HT-29 (cell line): ENCODE measurements at regions not wholly inside any gene's neighbourhood (a gene's known extent, or its start where the extent isn't known, plus 50 kb on each side); places are given as distances from the start of the nearest gene placed in this dataset.

Experiments used
- DNase-seq: peaks from one replicate; pipeline ENCODE4 v3.0.0-alpha.2; 2015; ENCODE audit warnings: low spot score

DNA sequence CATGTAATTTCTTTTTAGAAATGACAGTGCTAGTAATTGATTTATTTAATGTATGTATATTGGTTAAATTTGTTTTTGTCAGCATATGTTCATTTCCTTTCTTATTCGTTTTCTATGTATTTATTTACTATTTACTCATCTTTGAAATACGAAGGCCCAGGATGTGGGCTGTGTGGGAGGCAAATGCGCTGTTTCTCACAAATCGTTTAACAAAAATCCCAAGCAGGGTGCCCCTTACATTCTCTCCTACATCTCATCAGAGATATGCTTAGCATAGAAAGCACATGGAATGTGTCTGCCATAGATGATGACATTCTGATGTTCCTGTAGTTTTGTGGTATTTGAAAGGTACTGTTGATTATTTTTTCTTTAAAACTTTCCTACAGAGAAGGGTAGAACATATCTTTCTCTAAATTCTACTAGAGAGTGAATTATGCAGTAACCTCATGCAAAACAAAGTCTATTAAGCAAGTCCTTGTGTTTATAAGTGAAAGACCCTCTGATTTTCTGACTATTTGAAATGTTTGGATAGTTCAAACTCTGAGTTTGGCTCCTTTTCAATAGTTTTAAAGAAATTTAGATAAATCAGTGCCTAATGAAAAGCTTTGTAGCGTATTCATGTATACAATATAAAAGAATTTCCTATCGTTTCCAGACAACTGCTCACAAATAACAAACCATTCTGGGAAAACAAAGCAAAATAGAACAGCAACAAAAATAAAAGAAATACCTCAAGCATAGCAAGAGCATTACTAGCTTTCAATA, 111.1 kb upstream of the VGLL3 start:
- DNase-seq = no peak

GRCh38 chr3:87097733-87098132, 106.8 kb upstream of the VGLL3 start:
- peak; percentile 2 for DNase-seq

GRCh38 chr3:87090631-87091030, 99.7 kb upstream of the VGLL3 start:
- no peak for DNase-seq

GRCh38 chr3:87088993-87089841, 98.3 kb upstream of the VGLL3 start:
- DNase-seq = no peak

GRCh38 chr3:87088430-87088992, 97.6 kb upstream of the VGLL3 start:
- no peak for DNase-seq

DNA sequence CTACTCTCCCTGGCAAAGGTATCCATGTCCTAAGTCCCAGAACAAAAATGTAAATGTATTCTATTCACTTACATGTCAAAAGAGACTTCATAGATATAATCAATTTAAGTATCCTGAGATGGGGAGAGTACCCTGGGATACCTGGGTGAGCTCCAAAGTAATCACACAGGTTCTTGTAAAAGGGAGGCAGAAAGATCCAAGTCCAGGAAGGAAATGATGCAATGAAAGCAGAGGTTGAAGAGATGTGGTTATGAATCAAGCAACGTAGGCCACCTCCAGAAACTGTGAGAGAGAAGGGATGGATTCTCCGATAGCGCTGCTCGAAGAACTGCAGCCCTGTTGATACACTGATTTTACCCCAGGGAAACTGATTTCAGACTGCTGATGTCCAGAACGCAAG, 93.9 kb upstream of the VGLL3 start:
- DNase-seq = no peak

- DNase-seq = peak; percentile 41
These were observed 92.0 kb upstream of the VGLL3 start for GRCh38 chr3:87082796-87083440.

DNA sequence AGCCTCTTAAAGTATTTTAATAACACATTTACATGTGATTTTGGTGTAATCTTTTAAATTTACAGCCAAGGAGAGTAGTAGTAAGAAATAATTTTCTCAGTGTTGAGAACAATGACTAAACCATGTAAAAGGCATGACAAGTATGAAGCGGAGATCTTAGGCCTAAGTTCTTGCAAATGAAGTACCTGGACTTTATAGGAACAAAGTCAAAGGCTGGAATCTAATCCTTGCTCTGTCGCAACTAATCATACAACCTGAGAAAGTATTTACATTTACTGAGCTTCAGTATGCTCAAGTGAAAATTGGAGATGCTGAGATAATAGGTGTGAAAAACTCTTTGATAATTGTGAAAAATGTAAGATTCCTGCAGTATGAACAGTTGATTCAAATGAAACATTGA, 86.4 kb upstream of the VGLL3 start:
- no peak for DNase-seq

DNA sequence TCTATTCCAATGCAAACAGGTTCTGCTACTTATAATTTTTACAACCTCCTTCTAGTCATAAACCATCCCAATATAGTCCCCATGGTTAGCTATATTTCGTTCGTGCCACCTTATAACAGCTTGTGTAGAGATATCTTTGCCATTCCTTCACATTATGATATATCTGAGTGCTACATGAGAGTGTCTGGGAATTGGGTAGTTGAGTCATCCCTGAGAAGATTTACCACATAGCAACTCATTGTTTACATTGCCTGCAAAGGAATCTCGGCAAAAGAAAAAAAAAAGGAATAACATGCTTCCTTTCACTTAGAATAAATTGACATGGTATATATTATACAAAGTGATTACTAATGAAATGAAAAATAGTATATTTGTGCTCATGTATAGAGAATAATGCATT, 86.0 kb upstream of the VGLL3 start:
- DNase-seq = no peak

- no peak for DNase-seq
These were observed 82.7 kb upstream of the VGLL3 start for GRCh38 chr3:87073496-87074145.

DNA sequence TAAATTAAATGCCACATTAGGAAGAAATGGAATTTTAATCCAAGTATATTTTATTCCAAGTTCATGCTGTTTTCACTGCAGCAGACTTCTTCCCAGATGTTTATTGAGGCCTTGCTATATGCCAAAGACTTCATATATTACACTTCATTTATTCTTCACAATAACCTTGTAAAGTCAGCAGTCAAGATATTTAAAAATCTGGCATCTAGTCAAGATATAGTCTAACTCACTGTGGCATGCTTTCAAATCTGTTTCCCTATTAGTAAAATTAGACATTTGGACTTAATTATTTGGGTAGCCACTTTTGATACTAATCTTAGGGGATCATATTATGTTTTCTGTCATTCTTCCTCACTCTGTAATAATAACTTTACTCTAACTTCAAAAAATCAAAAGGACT, 81.5 kb upstream of the VGLL3 start:
- no peak for DNase-seq

GRCh38 chr3:87069971-87070370, 79.0 kb upstream of the VGLL3 start:
- DNase-seq = peak; percentile 0

GRCh38 chr3:87069021-87069420, 78.1 kb upstream of the VGLL3 start:
- no peak for DNase-seq

DNA sequence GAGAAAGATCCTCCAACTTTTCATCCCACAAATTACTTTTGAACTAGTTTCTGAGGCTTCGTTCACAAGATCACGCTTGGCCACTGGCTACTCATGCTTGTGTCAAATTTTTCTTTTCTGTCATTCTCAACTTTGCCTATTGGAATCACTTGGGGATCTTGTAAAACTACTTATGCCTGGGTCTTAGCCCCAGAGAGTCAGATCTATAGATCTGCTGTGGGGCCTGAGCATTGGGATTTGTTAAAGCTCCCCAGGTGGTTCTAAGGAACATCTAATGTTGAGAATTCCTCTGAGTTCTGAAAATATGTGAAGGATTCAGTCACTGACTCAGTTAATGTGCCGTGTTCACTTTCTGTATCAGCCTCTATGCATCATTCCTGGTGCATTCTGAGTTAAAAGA, 71.7 kb upstream of the VGLL3 start:
- DNase-seq = no peak

DNA sequence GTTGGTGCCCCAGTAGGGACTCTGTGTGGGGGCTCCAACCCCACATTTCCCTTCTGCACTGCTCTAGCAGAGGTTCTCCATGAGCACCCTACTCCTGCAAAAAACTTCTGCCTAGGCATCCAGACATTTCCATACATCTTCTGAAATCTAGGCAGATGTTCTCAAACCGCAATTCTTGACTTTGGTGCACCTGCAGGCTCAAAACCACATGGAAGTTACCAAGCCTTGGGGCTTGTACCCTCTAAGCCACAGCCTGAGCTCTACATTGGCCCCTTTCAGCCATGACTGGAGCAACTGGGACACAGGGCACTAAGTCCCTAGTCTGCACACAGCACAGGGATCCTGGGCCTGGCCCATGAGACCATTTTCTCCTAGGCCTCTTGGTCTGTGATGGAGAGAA, 66.5 kb upstream of the VGLL3 start:
- no peak for DNase-seq

DNA sequence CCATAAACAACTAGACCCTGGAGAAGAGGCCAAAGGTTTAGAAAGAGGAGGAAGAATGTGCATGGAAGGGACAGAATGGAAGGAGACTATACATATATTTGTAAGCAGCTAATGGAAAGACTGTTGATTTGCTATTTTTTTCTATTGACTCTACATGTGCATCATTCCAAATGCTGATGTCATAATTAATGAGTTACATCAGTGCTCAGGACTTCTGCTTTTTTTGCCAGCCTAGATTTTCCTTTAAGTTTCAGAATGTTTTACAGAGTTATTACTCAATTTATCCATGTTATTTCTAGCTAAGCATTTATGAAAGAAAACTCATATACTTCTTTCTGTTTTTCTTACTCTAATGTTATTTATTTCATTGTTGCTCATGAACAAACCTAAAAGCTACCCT, 62.6 kb upstream of the VGLL3 start:
- DNase-seq = no peak

GRCh38 chr3:87052499-87053260, 61.7 kb upstream of the VGLL3 start:
- DNase-seq = no peak

- no peak for DNase-seq
These were observed 56.9 kb upstream of the VGLL3 start for GRCh38 chr3:87047852-87048251.

- DNase-seq = no peak
These were observed 55.3 kb upstream of the VGLL3 start for GRCh38 chr3:87046241-87046640.

GRCh38 chr3:87045473-87045872, 54.5 kb upstream of the VGLL3 start:
- no peak for DNase-seq

DNA sequence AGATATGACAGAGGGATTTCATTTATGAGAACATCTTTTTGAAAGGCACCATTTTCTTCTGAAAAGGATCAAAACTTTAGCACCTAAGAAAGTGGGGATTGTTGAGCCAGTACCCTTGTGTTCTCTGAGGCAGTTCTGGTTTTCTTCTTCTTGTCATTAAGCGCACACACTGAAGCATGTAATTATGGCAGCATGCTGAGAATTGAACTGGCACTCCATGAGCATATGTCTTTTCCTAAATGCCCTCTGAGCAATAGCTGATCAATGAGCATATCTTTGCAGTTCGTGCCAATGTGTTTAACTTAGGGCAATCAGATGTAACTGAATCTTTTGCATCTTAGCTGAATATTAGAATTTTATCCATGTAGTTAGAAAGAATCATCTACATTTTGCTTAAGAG, 53.9 kb upstream of the VGLL3 start:
- DNase-seq = no peak
